SK-N-SH (cell line): ENCODE measurements at regions not wholly inside any gene's neighbourhood (a gene's known extent, or its start where the extent isn't known, plus 50 kb on each side); places are given as distances from the start of the nearest gene placed in this dataset.

Experiments used
- CTCF ChIP-seq: fragments of 200-600 bp; sonication (generic); IDR thresholded peaks from 2 replicates; pipeline ENCODE4 v1.6.1; 2017; ENCODE audit warnings: antibody characterized with exemption, mild to moderate bottlenecking, moderate library complexity
- EP300 ChIP-seq, 2 experiments: IDR thresholded peaks; 2 replicates each; pipeline versions ENCODE4 v1.4.0 to v1.6.1; 2012; ENCODE audit warnings: borderline replicate concordance in 1 of 2, low read depth in 1 of 2, low read length in 1 of 2
- JUND ChIP-seq: IDR thresholded peaks from 2 replicates; pipeline ENCODE4 v1.4.0; 2012

GRCh38 chr2:234569776-234570430, 73.0 kb upstream of the ARL4C start:
- no peak for TF ChIP-seq CTCF
- TF ChIP-seq EP300 (IDR thresholded peaks at IDR 0.05; ENCODE audit: borderline replicate concordance in 1 of 2, low read depth in 1 of 2, low read length in 1 of 2), result no peak
- no peak for TF ChIP-seq JUND
